PFSK-1 (cell line): ENCODE measurements at regions not wholly inside any gene's neighbourhood (a gene's known extent, or its start where the extent isn't known, plus 50 kb on each side); places are given as distances from the start of the nearest gene placed in this dataset.

Source experiments
- FOXP2 ChIP-seq: optimal IDR thresholded peaks from 2 replicates; pipeline ENCODE3; 2011; ENCODE audit warnings: borderline replicate concordance, control low read depth, inconsistent platforms; ENCODE audit not compliant: insufficient read depth; ENCODE audit errors: extremely low read length, extremely low read depth
- POLR2AphosphoS5 ChIP-seq: IDR thresholded peaks from 2 replicates; pipeline ENCODE4 v1.6.1; 2012; ENCODE audit warnings: low read depth, mild to moderate bottlenecking, control low read depth, low read length, moderate library complexity
- TAF1 ChIP-seq: IDR thresholded peaks from 2 replicates; pipeline ENCODE4 v1.6.1; 2012; ENCODE audit warnings: low read length, control low read depth, borderline replicate concordance; ENCODE audit not compliant: insufficient read depth

GRCh38 chr3:153856932-153857331, 264.3 kb upstream of the ARHGEF26 start:
- TF ChIP-seq POLR2AphosphoS5 = no peak
- no peak for TF ChIP-seq FOXP2
- no peak for TF ChIP-seq TAF1
